HCT116 (cell line): ENCODE measurements at regions not wholly inside any gene's neighbourhood (a gene's known extent, or its start where the extent isn't known, plus 50 kb on each side); places are given as distances from the start of the nearest gene placed in this dataset.

ENCODE experiments used
- POLR2AphosphoS5 ChIP-seq: IDR thresholded peaks from 2 replicates; pipeline ENCODE4 v1.6.1; 2011; ENCODE audit warnings: mild to moderate bottlenecking, low read depth, low read length, moderate library complexity
- RAD21 ChIP-seq: IDR thresholded peaks from 2 replicates; pipeline ENCODE4 v1.6.1; 2012; ENCODE audit warnings: low read depth, mild to moderate bottlenecking
- SIN3A ChIP-seq: IDR thresholded peaks from 2 replicates; pipeline ENCODE4 v1.6.1; 2012; ENCODE audit warnings: low read depth

DNA sequence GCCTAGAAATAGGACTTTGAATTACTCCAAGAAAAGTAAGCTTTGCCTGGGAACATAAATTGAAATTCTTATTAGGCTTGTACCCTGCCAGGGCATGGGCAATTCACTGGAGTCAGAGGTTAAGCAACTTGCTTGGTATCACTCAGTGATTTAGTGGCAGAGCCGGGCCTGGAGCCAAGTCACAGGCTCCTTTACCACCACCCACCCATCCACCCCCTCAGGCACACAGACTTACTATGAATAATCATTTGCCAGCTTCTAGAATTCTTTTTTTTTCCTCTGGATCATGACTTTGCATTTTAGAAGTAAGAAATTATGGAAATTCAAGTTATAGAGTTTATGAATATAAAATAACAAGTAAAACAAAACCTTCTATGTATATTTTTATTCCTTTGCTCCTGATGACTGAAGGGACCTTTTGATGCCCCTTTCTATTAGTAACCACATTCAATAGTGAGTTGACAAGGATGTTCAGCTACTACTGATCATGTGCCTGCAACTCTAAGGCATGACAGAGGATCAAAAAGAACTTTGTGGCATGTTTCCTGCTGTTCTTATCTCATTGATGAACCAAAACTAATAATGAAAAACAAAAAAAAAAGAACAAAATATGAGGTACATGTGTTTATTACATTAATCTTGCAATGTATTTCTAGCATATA, 614.7 kb downstream of the TLR4 start:
- no peak for TF ChIP-seq SIN3A
- no peak for TF ChIP-seq POLR2AphosphoS5
- TF ChIP-seq RAD21 = no peak
